ENCODE measurements at regions not wholly inside any gene's neighbourhood (a gene's known extent, or its start where the extent isn't known, plus 50 kb on each side); places are given as distances from the start of the nearest gene placed in this dataset.

GRCh38 chr3:13161771-13162535 is 88.7 kb upstream of the IQSEC1 start:
- Histone ChIP-seq H3K4me1 (replicated peaks in 1 of 2; ENCODE audit: control insufficient read depth in 2 of 2, insufficient read depth in 2 of 2, low read length in 2 of 2) (0 out of 5 replicates have a peak, but pooled peaks cover 0 to 3% of the 10 kb centered on the region in 2 experiments), H3K79me2 (ENCODE audit: control insufficient read depth, insufficient read depth, low read length) (no peaks in the 10 kb centered on the region), H3K4me2 (ENCODE audit: insufficient read depth, low read length) (no peak overlapping the region), H3K4me3 (no peak overlapping the region), H3K36me3 (ENCODE audit: control insufficient read depth, insufficient read depth, low read length) (no peaks in the 10 kb centered on the region), H3K27me3 (ENCODE audit: control insufficient read depth in 2 of 2, insufficient read depth in 2 of 2, low read length in 2 of 2) (peaks cover 32 to 74% of the 10 kb centered on the region in 2 experiments), H3K9ac (ENCODE audit: insufficient read depth in 1 of 2, low read depth in 2 of 2, low read length in 2 of 2) (no peak overlapping the region), H4K20me1 (replicated peaks; ENCODE audit: control insufficient read depth, insufficient read depth, low read length) (peaks cover 6% of the 10 kb centered on the region; the same call in 1 of the 2 replicates), H3K9me3 (replicated peaks; ENCODE audit: control insufficient read depth, insufficient read depth, low read depth, low read length) (no peaks in the 10 kb centered on the region), H3K27ac (ENCODE audit: extremely low read depth, low read depth, low read length) (no peak overlapping the region), H2AFZ (ENCODE audit: low read depth, low read length) (no peak overlapping the region), H3K9me1 (ENCODE audit: control insufficient read depth, insufficient read depth, low read length) (no peaks in the 10 kb centered on the region)
- ChIA-PET POLR2A (interaction anchor here (0.6 to 1.2 kb wide), 2 partner anchors 9 to 31 kb away, joined by 3 to 5 read pairs; no protein-coding TSS in a partner anchor), CTCF (ENCODE audit: low intra/inter-chr PET ratio) (no interaction called here)
- in situ Hi-C loops (cut with MboI), result no loop called here
- intact Hi-C loops (cut with micrococcal nuclease), result no loop called here
- no TSS peak for BruUV-seq (replicated peaks)
- TF ChIP-seq TOE1 (IDR thresholded peaks at IDR 0.05; ENCODE audit: borderline replicate concordance), result no peak
- TF ChIP-seq TOE1 (CRISPR knock-in tag; IDR thresholded peaks at IDR 0.05; ENCODE audit: borderline replicate concordance, low read depth), result no peak
- TF ChIP-seq HIVEP1 (CRISPR knock-in tag; IDR thresholded peaks at IDR 0.05), result no peak
- TF ChIP-seq ZNF311 (CRISPR knock-in tag; IDR thresholded peaks at IDR 0.05), result no peak
- TF ChIP-seq NFE2 (IDR thresholded peaks at IDR 0.05; ENCODE audit: low read depth), result no peak
- DNase-seq (ENCODE audit: extremely low read depth in 1 of 4, low spot score in 3 of 4) (no peak), FAIRE-seq (no peak), ATAC-seq (no peak)
- 6% methylated on average over 18 of the region's 18 CpGs for WGBS (ENCODE audit: insufficient coverage, low coverage, missing lambda C conversion rate)

Measured in K562 (cell line).